Mucosa of descending colon (tissue), 3 donors: ENCODE measurements at regions not wholly inside any gene's neighbourhood (a gene's known extent, or its start where the extent isn't known, plus 50 kb on each side); places are given as distances from the start of the nearest gene placed in this dataset.

ENCODE experiments used
- ATAC-seq: fragments of 200-7000 bp; cut with Tn5 transposase; one replicate; pipeline ENCODE4 v1.9.1; 2020; ENCODE audit warnings: mild to moderate bottlenecking, moderate library complexity
- DNase-seq, 3 donors: peaks; one replicate each; pipeline ENCODE4 v3.0.0-alpha.2; 2020
- H3K36me3 ChIP-seq: fragments of 200-600 bp; one replicate; pipeline ENCODE4 v1.8.0; 2021; ENCODE audit warnings: low read depth, mild to moderate bottlenecking
- H3K4me1 ChIP-seq: fragments of 200-600 bp; one replicate; pipeline ENCODE4 v1.8.0; 2021; ENCODE audit warnings: low read depth, mild to moderate bottlenecking
- H3K4me3 ChIP-seq: fragments of 200-600 bp; one replicate; pipeline ENCODE4 v1.8.0; 2021; ENCODE audit warnings: mild to moderate bottlenecking
- H3K9me3 ChIP-seq: fragments of 200-600 bp; one replicate; pipeline ENCODE4 v1.8.0; 2021; ENCODE audit warnings: mild to moderate bottlenecking
- CTCF ChIP-seq: fragments of 200-600 bp; IDR thresholded peaks from one replicate; pipeline ENCODE4 v1.8.0; 2022; ENCODE audit warnings: antibody characterized with exemption, mild to moderate bottlenecking
- intact Hi-C, 2 donors: fragments of 100-400 bp; cut with DNase I in 1 of 2; cut with micrococcal nuclease in 1 of 2; formaldehyde crosslinking; loops; one replicate each; pipeline versions ENCODE4 v1.11.0 to v1.11.1; 2022; cut with DNase I, micrococcal nuclease
- donor health status: DM: no; HTN: no; CAD: no; lungs with moderate emphysema.
- donor health status: DM: no; HTN: no; CAD: no.
- donor health status: DM: no; HTN: yes; CAD: no.

GRCh38 chr4:174152717-174153466 is 130.6 kb downstream of the FBXO8 start:
- TF ChIP-seq CTCF, result no peak
- no peaks in the 10 kb centered on the region for H3K9me3 ChIP-seq
- ATAC-seq, result no peak

DNA sequence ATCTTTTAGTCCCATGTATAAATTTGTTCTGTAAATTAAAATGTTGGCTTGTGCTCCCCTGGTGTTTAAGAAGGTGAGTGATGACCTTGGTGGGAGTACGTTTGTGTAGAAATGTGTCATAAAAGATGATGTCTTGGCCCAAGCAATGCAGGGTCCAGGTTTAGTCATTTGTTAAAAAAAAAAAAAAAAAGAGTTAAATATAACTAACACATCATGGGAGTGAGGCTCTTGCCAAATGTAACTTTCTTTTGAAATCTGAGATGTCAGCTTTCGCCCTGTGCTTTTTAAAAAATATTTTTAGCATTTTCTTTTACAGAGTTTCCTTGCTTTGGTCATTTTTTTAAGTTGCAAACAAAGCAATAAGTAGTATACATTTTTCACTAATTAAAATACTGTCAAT is 135.6 kb downstream of the FBXO8 start:
- H3K9me3 ChIP-seq, result no peaks in the 10 kb centered on the region
- ATAC-seq (no peak), DNase-seq (no peak)
- intact Hi-C loops, result no loop called here
- TF ChIP-seq CTCF, result no peak
- no peaks in the 10 kb centered on the region for H3K36me3 ChIP-seq
- no peak overlapping the region for H3K4me3 ChIP-seq
- no peaks in the 10 kb centered on the region for H3K4me1 ChIP-seq

More at GRCh38 chr4:174152717-174153466, 130.6 kb downstream of the FBXO8 start:
- Histone ChIP-seq H3K4me3 (no peak overlapping the region), H3K4me1 (no peaks in the 10 kb centered on the region), H3K36me3 (no peaks in the 10 kb centered on the region)
- DNase-seq, result no peak
- intact Hi-C loops, result loop anchor here in 1 of 2 donors (5.0 kb wide), 1 partner anchor 626 kb away; no protein-coding TSS in a partner anchor

GRCh38 chr4:174144106-174144505 is 139.4 kb downstream of the FBXO8 start:
- Histone ChIP-seq H3K4me1 (no peaks in the 10 kb centered on the region), H3K9me3 (no peaks in the 10 kb centered on the region), H3K36me3 (no peaks in the 10 kb centered on the region), H3K4me3 (no peak overlapping the region)
- DNase-seq, result no peak
- intact Hi-C loops, result no loop called here
- no peak for ATAC-seq
- TF ChIP-seq CTCF, result no peak

DNA sequence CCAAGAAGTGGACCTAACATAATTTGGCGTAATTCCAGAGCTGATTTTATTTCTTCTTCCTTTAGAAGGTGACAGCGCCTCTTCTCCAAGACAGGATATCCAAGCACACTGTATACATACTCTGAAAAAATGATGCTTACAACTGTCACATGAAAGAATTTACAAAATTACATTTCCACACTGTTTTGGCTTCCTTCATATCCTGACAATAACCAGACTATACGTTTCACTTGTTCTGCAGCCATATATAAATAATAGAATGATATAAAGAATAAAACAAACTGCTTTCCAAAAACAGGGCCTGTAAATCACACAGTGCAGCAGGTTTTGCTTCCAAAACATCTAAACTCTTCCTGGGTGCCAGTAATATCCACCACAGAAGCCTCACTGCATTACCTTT is 141.6 kb downstream of the FBXO8 start:
- Histone ChIP-seq H3K9me3 (no peaks in the 10 kb centered on the region), H3K36me3 (no peaks in the 10 kb centered on the region), H3K4me1 (no peaks in the 10 kb centered on the region), H3K4me3 (no peak overlapping the region)
- no peak for ATAC-seq
- intact Hi-C loops, result no loop called here
- DNase-seq, result no peak
- TF ChIP-seq CTCF, result no peak

DNA sequence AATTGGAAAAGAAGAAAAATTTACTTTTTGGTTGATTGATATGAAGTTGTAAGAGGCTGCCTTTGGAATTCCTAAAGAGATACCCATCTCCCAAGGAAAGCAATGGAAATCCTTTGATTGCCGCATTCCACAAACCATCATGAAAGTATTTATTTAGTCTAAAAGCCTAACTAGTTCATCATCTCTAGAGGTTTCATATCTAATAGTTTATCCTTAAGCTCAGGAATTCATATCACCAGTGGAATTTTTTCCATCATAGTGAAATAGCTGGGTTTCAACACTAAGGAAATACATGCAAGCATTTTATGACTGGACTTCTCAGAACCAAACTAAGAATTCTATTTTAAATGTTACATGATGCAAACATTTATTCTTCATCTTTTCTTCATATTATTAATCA is 144.9 kb downstream of the FBXO8 start:
- intact Hi-C loops, result no loop called here
- Histone ChIP-seq H3K36me3 (no peaks in the 10 kb centered on the region), H3K9me3 (no peaks in the 10 kb centered on the region), H3K4me1 (no peaks in the 10 kb centered on the region), H3K4me3 (no peak overlapping the region)
- no peak for TF ChIP-seq CTCF
- no peak for DNase-seq
- ATAC-seq, result no peak
